ENCODE measurements at regions not wholly inside any gene's neighbourhood (a gene's known extent, or its start where the extent isn't known, plus 50 kb on each side); places are given as distances from the start of the nearest gene placed in this dataset.

GRCh38 chr18:39962546-39962945, 1992.5 kb upstream of the PIK3C3 start:
- no peaks in the 10 kb centered on the region for H3K36me3 ChIP-seq (ENCODE audit: low read depth, missing control alignments)
- 63 to 82% methylated on average over 2 of the region's 2 CpGs for WGBS, 2 donors
- no peak overlapping the region for H3K4me3 ChIP-seq
- no peaks in the 10 kb centered on the region for H3K4me1 ChIP-seq
- TF ChIP-seq POLR2A (IDR thresholded peaks at IDR 0.05) = no peak
- no peak overlapping the region for H3K27ac ChIP-seq
- no peak for DNase-seq
- no peaks in the 10 kb centered on the region for H3K27me3 ChIP-seq
- no peaks in the 10 kb centered on the region for H3K9me3 ChIP-seq
- intact Hi-C loops (cut with DNase I; ENCODE audit: low total_unique reads) = no loop called here

DNA sequence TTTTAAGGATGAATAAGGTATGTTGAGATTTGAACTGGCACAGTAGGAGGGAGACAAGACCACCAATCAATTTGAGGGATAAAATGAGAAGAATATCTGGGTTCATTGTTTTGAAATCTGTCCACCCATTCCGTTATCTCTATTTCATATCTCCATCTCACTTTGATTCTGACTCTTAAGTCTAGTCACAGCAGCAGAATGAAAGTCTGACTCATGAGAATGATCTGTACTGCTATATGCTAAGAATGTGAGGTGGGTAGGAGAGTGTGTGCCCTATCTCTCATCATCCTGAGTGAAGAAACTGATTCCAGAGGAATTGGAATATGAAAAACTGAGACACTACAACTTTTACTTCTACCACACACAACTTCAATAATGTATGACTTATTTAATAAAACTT, 1994.5 kb upstream of the PIK3C3 start:
- Histone ChIP-seq H3K4me1 (no peaks in the 10 kb centered on the region), H3K27ac (no peak overlapping the region), H3K9me3 (no peaks in the 10 kb centered on the region), H3K36me3 (ENCODE audit: low read depth, missing control alignments) (no peaks in the 10 kb centered on the region), H3K27me3 (no peaks in the 10 kb centered on the region), H3K4me3 (no peak overlapping the region)
- WGBS, 2 donors = 91 to 100% methylated on average over 1 of the region's 1 CpG
- no peak for DNase-seq
- TF ChIP-seq POLR2A (IDR thresholded peaks at IDR 0.05) = no peak
- TF ChIP-seq CTCF (IDR thresholded peaks at IDR 0.05) = no peak
- intact Hi-C loops (cut with DNase I; ENCODE audit: low total_unique reads) = no loop called here

GRCh38 chr18:39959839-39960238, 1995.2 kb upstream of the PIK3C3 start:
- Histone ChIP-seq H3K4me1 (no peaks in the 10 kb centered on the region), H3K36me3 (ENCODE audit: low read depth, missing control alignments) (no peaks in the 10 kb centered on the region), H3K4me3 (no peak overlapping the region), H3K27me3 (no peaks in the 10 kb centered on the region), H3K27ac (no peak overlapping the region), H3K9me3 (no peaks in the 10 kb centered on the region)
- WGBS, 2 donors = 93 to 96% methylated on average over 2 of the region's 2 CpGs
- intact Hi-C loops (cut with DNase I; ENCODE audit: low total_unique reads) = no loop called here
- TF ChIP-seq CTCF (IDR thresholded peaks at IDR 0.05) = no peak
- no peak for TF ChIP-seq POLR2A (IDR thresholded peaks at IDR 0.05)
- no peak for DNase-seq

DNA sequence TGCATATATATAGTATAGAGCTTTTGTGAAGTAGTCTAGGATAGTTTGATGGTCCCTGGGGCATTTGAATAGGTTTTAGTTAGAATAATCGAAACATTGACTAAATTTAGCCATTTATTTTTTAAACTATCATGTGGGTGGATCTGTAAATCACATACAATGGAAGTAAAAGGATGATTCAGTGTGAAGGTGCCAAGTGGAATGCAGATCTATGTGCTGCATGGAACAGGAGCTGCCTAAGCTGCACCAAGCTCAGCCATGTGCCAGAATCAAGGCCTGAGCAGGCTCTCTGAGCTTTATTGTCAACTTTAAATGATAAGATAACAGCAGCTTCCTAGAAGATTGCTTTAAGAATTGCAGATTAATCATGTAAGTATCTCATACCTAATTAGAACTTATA, 1996.2 kb upstream of the PIK3C3 start:
- H3K4me3 ChIP-seq = no peak overlapping the region
- no peak overlapping the region for H3K27ac ChIP-seq
- 78 to 88% methylated on average over 1 of the region's 1 CpG for WGBS, 2 donors
- TF ChIP-seq CTCF (IDR thresholded peaks at IDR 0.05) = no peak
- TF ChIP-seq POLR2A (IDR thresholded peaks at IDR 0.05) = no peak
- no peak for DNase-seq
- no peaks in the 10 kb centered on the region for H3K4me1 ChIP-seq
- intact Hi-C loops (cut with DNase I; ENCODE audit: low total_unique reads) = no loop called here
- H3K27me3 ChIP-seq = no peaks in the 10 kb centered on the region
- no peaks in the 10 kb centered on the region for H3K9me3 ChIP-seq
- no peaks in the 10 kb centered on the region for H3K36me3 ChIP-seq (ENCODE audit: low read depth, missing control alignments)

GRCh38 chr18:39952816-39953215, 2002.2 kb upstream of the PIK3C3 start:
- Histone ChIP-seq H3K36me3 (ENCODE audit: low read depth, missing control alignments) (no peaks in the 10 kb centered on the region), H3K9me3 (no peaks in the 10 kb centered on the region), H3K27me3 (no peaks in the 10 kb centered on the region), H3K4me1 (no peaks in the 10 kb centered on the region), H3K27ac (no peak overlapping the region), H3K4me3 (no peak overlapping the region)
- no peak for DNase-seq
- intact Hi-C loops (cut with DNase I; ENCODE audit: low total_unique reads) = no loop called here
- WGBS, 2 donors = 84 to 92% methylated on average over 2 of the region's 2 CpGs
- TF ChIP-seq POLR2A (IDR thresholded peaks at IDR 0.05) = no peak
- TF ChIP-seq CTCF (IDR thresholded peaks at IDR 0.05) = no peak

Measured in testis (tissue), 2 donors.